CD4-positive, alpha-beta T cell treated with Interleukin-6 for 4 hours (primary cell): ENCODE measurements at regions not wholly inside any gene's neighbourhood (a gene's known extent, or its start where the extent isn't known, plus 50 kb on each side); places are given as distances from the start of the nearest gene placed in this dataset.

Source experiments
- DNase-seq: peaks from one replicate; pipeline ENCODE4 v3.0.0-alpha.2; 2020; ENCODE audit warnings: mixed read lengths

- no peak for DNase-seq
Measured at GRCh38 chr14:48842785-48843184, 743.4 kb downstream of the RPS29 start.

GRCh38 chr14:48826058-48826457 is 760.1 kb downstream of the RPS29 start:
- no peak for DNase-seq

GRCh38 chr14:48814562-48814961 is 771.6 kb downstream of the RPS29 start:
- DNase-seq = no peak

- no peak for DNase-seq
Measured at GRCh38 chr14:48805315-48805714, 780.9 kb downstream of the RPS29 start.

GRCh38 chr14:48792376-48793024 is 793.7 kb downstream of the RPS29 start:
- no peak for DNase-seq

GRCh38 chr14:48788771-48789170 is 797.4 kb downstream of the RPS29 start:
- DNase-seq = no peak

GRCh38 chr14:48786498-48786897 is 799.7 kb downstream of the RPS29 start:
- no peak for DNase-seq

GRCh38 chr14:48771717-48772116 is 814.5 kb downstream of the RPS29 start:
- DNase-seq = no peak

- DNase-seq = no peak
Measured at GRCh38 chr14:48751293-48751692, 834.9 kb downstream of the RPS29 start.

GRCh38 chr14:48748151-48748675 is 838.0 kb downstream of the RPS29 start:
- no peak for DNase-seq

- DNase-seq = no peak
Measured at GRCh38 chr14:48747561-48748089, 838.6 kb downstream of the RPS29 start.

- DNase-seq = no peak
Measured at GRCh38 chr14:48744202-48744601, 842.0 kb downstream of the RPS29 start.

GRCh38 chr14:48738186-48738925 is 847.8 kb downstream of the RPS29 start:
- DNase-seq = no peak

- no peak for DNase-seq
Measured at GRCh38 chr14:48735607-48736006, 850.6 kb downstream of the RPS29 start.

GRCh38 chr14:48731260-48731659 is 854.9 kb downstream of the RPS29 start:
- no peak for DNase-seq

- no peak for DNase-seq
Measured at GRCh38 chr14:48726080-48726642, 860.0 kb downstream of the RPS29 start.

GRCh38 chr14:48725051-48725734 is 861.0 kb downstream of the RPS29 start:
- DNase-seq = no peak

- DNase-seq = no peak
Measured at GRCh38 chr14:48723841-48724495, 862.2 kb downstream of the RPS29 start.

- no peak for DNase-seq
Measured at GRCh38 chr14:48714366-48714765, 871.8 kb downstream of the RPS29 start.

GRCh38 chr14:48710133-48710532 is 876.0 kb downstream of the RPS29 start:
- no peak for DNase-seq

GRCh38 chr14:48709277-48709785 is 876.8 kb downstream of the RPS29 start:
- DNase-seq = no peak

GRCh38 chr14:48704639-48705038 is 881.5 kb downstream of the RPS29 start:
- no peak for DNase-seq
